ENCODE measurements at regions not wholly inside any gene's neighbourhood (a gene's known extent, or its start where the extent isn't known, plus 50 kb on each side); places are given as distances from the start of the nearest gene placed in this dataset.

GRCh38 chr1:82818586-82818985 lies 1017.9 kb downstream of the ADGRL2 start:
- Histone ChIP-seq H3K4me1 (ENCODE audit: control insufficient read depth, insufficient read depth, low read length) (no peaks in the 10 kb centered on the region), H2AFZ (replicated peaks; ENCODE audit: low read length, poor library complexity) (no peak overlapping the region), H3K14ac (replicated peaks; ENCODE audit: low read depth, low read length) (no peak overlapping the region), H3K9me1 (ENCODE audit: insufficient read depth, low read length) (no peaks in the 10 kb centered on the region), H3K36me3 (ENCODE audit: control insufficient read depth, insufficient read depth, low read length) (no peaks in the 10 kb centered on the region), H2BK20ac (ENCODE audit: low read depth, low read length) (no peak overlapping the region), H2AK5ac (ENCODE audit: low read depth, low read length) (no peak overlapping the region), H3K4me2 (ENCODE audit: low read depth, low read length) (no peak overlapping the region), H4K5ac (ENCODE audit: low read depth, low read length) (no peak overlapping the region), H2BK15ac (ENCODE audit: low read depth, low read length) (no peak overlapping the region), H2BK120ac (ENCODE audit: low read depth, low read length) (no peak overlapping the region), H3K27me3 (ENCODE audit: control insufficient read depth, insufficient read depth, low read length) (no peaks in the 10 kb centered on the region), H3K4ac (ENCODE audit: low read depth, low read length) (no peak overlapping the region), H3K9ac (ENCODE audit: low read depth, low read length) (no peak overlapping the region), H3K9me3 (ENCODE audit: control insufficient read depth, insufficient read depth, low read length) (no peaks in the 10 kb centered on the region), H4K8ac (ENCODE audit: low read depth in 2 of 2, low read length in 2 of 2) (no peak overlapping the region), H3K4me3 (ENCODE audit: insufficient read depth, low read depth, low read length) (no peak overlapping the region), H3K18ac (ENCODE audit: low read depth, low read length) (no peak overlapping the region), H3K56ac (ENCODE audit: extremely low read depth, insufficient read depth, low read length) (no peak overlapping the region), H3K27ac (ENCODE audit: insufficient read depth, low read length) (no peak overlapping the region), H2AK9ac (replicated peaks; ENCODE audit: low read depth, low read length, poor library complexity) (no peak overlapping the region), H4K20me1 (ENCODE audit: insufficient read depth, low read length) (no peaks in the 10 kb centered on the region), H3K79me1 (ENCODE audit: low read depth in 1 of 2, low read length in 2 of 2) (no peaks in the 10 kb centered on the region), H3K23ac (ENCODE audit: low read depth, low read length) (no peak overlapping the region), H4K91ac (ENCODE audit: insufficient read depth, low read depth, low read length) (no peak overlapping the region), H2BK5ac (ENCODE audit: low read depth, low read length, poor library complexity, severe bottlenecking) (no peak overlapping the region)
- dilution Hi-C loops (cut with HindIII; ENCODE audit: low sequenced_read_pairs, unreplicated experiment) (no loop called here), in situ Hi-C loops (cut with MboI; ENCODE audit: low sequenced_read_pairs) (no loop called here), intact Hi-C loops (cut with micrococcal nuclease) (no loop called here)
- no peak for DNase-seq
- WGBS, 2 experiments (ENCODE audit: extremely low coverage in 2 of 2, insufficient read length in 1 of 2) = no CpG with 5 or more reads among the region's 1 CpG
- BruUV-seq (replicated peaks) = no TSS peak
- CTCF ChIA-PET = no interaction called here
- TF ChIP-seq CTCF (conservative IDR thresholded peaks at IDR 0.05; ENCODE audit: low read depth, low read length) = no peak
- TF ChIP-seq CHD1 (IDR thresholded peaks at IDR 0.05; ENCODE audit: low read depth, low read length) = no peak
- no peak for TF ChIP-seq CEBPB (IDR thresholded peaks at IDR 0.05; ENCODE audit: low read depth, low read length)
- TF ChIP-seq MAFK (IDR thresholded peaks at IDR 0.05; ENCODE audit: low read depth, low read length) = no peak
- TF ChIP-seq RAD21 (IDR thresholded peaks at IDR 0.05; ENCODE audit: low read length) = no peak
- no peak for TF ChIP-seq POLR2A (IDR thresholded peaks at IDR 0.05; ENCODE audit: low read depth, low read length)
- TF ChIP-seq NFE2L2 (IDR thresholded peaks at IDR 0.05; ENCODE audit: low read depth, low read length) = no peak
- ATAC-seq (ENCODE audit: low read depth) = no peak
- POLR2A ChIA-PET (ENCODE audit: unreplicated experiment) = no interaction called here
